ENCODE measurements at regions not wholly inside any gene's neighbourhood (a gene's known extent, or its start where the extent isn't known, plus 50 kb on each side); places are given as distances from the start of the nearest gene placed in this dataset.

- Mint-ChIP-seq H3K36me3 (no peaks in the 10 kb centered on the region), H3K9me3 (peaks cover 0 to 6% (median 0%) of the 10 kb centered on the region in 11 donors), H3K27ac (no peak overlapping the region), H3K4me1 (peaks cover 0 to 2% (median 0%) of the 10 kb centered on the region in 7 donors), H3K4me3 (no peak overlapping the region), H3K27me3 (peaks cover 0 to 14% (median 3%) of the 10 kb centered on the region in 5 donors)
- ChIA-PET POLR2A (no interaction called here), CTCF (no interaction called here)
- H3K27me3 ChIP-seq (ENCODE audit: control insufficient read depth in 2 of 2, insufficient read depth in 2 of 2, low read length in 2 of 2) = no peaks in the 10 kb centered on the region
- no peak overlapping the region for H3K27ac ChIP-seq (ENCODE audit: low read depth, low read length)
- no peaks in the 10 kb centered on the region for H3K4me1 ChIP-seq (ENCODE audit: control insufficient read depth in 2 of 2, insufficient read depth in 2 of 2, low read length in 2 of 2)
- DNase-seq (no peak), ATAC-seq (no peak)
- no peak overlapping the region for H3K4me3 ChIP-seq (ENCODE audit: low read length)
- no peaks in the 10 kb centered on the region for H3K9me3 ChIP-seq (ENCODE audit: control insufficient read depth in 2 of 3, low read length in 3 of 3)
- no peaks in the 10 kb centered on the region for H3K36me3 ChIP-seq (ENCODE audit: control insufficient read depth in 2 of 3, insufficient read depth in 3 of 3, low read length in 3 of 3)
- intact Hi-C loops (cut with micrococcal nuclease) = no loop called here
These were observed 58.7 kb upstream of the KIRREL3 start for GRCh38 chr11:127059286-127059685.

GRCh38 chr11:127058524-127058923 lies 58.0 kb upstream of the KIRREL3 start:
- peaks cover 0 to 6% (median 0%) of the 10 kb centered on the region in 11 donors for H3K9me3 Mint-ChIP-seq
- CTCF ChIA-PET = no interaction called here
- Histone ChIP-seq H3K4me1 (ENCODE audit: control insufficient read depth in 2 of 2, insufficient read depth in 2 of 2, low read length in 2 of 2) (no peaks in the 10 kb centered on the region), H3K4me3 (ENCODE audit: low read length) (no peak overlapping the region), H3K36me3 (ENCODE audit: control insufficient read depth in 2 of 3, insufficient read depth in 3 of 3, low read length in 3 of 3) (no peaks in the 10 kb centered on the region), H3K27ac (ENCODE audit: low read depth, low read length) (no peak overlapping the region), H3K27me3 (ENCODE audit: control insufficient read depth in 2 of 2, insufficient read depth in 2 of 2, low read length in 2 of 2) (no peaks in the 10 kb centered on the region), H3K9me3 (ENCODE audit: control insufficient read depth in 2 of 3, low read length in 3 of 3) (no peaks in the 10 kb centered on the region)
- no peak for ATAC-seq
- POLR2A ChIA-PET = no interaction called here
- no peak overlapping the region for H3K4me3 Mint-ChIP-seq
- H3K27ac Mint-ChIP-seq = no peak overlapping the region
- intact Hi-C loops (cut with micrococcal nuclease) = no loop called here
- peaks cover 0 to 2% (median 0%) of the 10 kb centered on the region in 7 donors for H3K4me1 Mint-ChIP-seq
- DNase-seq = no peak
- H3K36me3 Mint-ChIP-seq = no peaks in the 10 kb centered on the region
- H3K27me3 Mint-ChIP-seq = peaks cover 0 to 14% (median 3%) of the 10 kb centered on the region in 5 donors

- intact Hi-C loops (cut with micrococcal nuclease) = no loop called here
These were observed 56.6 kb upstream of the KIRREL3 start for GRCh38 chr11:127057126-127057525.

GRCh38 chr11:127056338-127056971 lies 55.9 kb upstream of the KIRREL3 start:
- CTCF ChIA-PET = no interaction called here
- no peak overlapping the region for H3K27ac Mint-ChIP-seq
- intact Hi-C loops (cut with micrococcal nuclease) = no loop called here

More at GRCh38 chr11:127057126-127057525, 56.6 kb upstream of the KIRREL3 start:
- Histone ChIP-seq H3K27me3 (ENCODE audit: control insufficient read depth in 2 of 2, insufficient read depth in 2 of 2, low read length in 2 of 2) (no peaks in the 10 kb centered on the region), H3K4me1 (ENCODE audit: control insufficient read depth in 2 of 2, insufficient read depth in 2 of 2, low read length in 2 of 2) (no peaks in the 10 kb centered on the region), H3K9me3 (ENCODE audit: control insufficient read depth in 2 of 3, low read length in 3 of 3) (no peaks in the 10 kb centered on the region), H3K4me3 (ENCODE audit: low read length) (no peak overlapping the region), H3K27ac (ENCODE audit: low read depth, low read length) (no peak overlapping the region), H3K36me3 (ENCODE audit: control insufficient read depth in 2 of 3, insufficient read depth in 3 of 3, low read length in 3 of 3) (no peaks in the 10 kb centered on the region)
- no peaks in the 10 kb centered on the region for H3K36me3 Mint-ChIP-seq
- ATAC-seq (no peak), DNase-seq (no peak)
- ChIA-PET CTCF (no interaction called here), POLR2A (no interaction called here)
- H3K4me3 Mint-ChIP-seq = no peak overlapping the region
- H3K27ac Mint-ChIP-seq = no peak overlapping the region
- peaks cover 0 to 6% (median 0%) of the 10 kb centered on the region in 11 donors for H3K9me3 Mint-ChIP-seq
- peaks cover 0 to 3% (median 0%) of the 10 kb centered on the region in 7 donors for H3K4me1 Mint-ChIP-seq
- H3K27me3 Mint-ChIP-seq = peaks cover 0 to 13% (median 4%) of the 10 kb centered on the region in 5 donors

GRCh38 chr11:127055236-127055635 lies 54.7 kb upstream of the KIRREL3 start:
- Mint-ChIP-seq H3K4me1 (peaks cover 0 to 3% (median 0%) of the 10 kb centered on the region in 7 donors), H3K9me3 (peaks cover 0 to 6% (median 0%) of the 10 kb centered on the region in 11 donors), H3K36me3 (no peaks in the 10 kb centered on the region), H3K27ac (no peak overlapping the region), H3K27me3 (peaks cover 0 to 9% (median 4%) of the 10 kb centered on the region in 5 donors), H3K4me3 (no peak overlapping the region)
- H3K9me3 ChIP-seq (ENCODE audit: control insufficient read depth in 2 of 3, low read length in 3 of 3) = no peaks in the 10 kb centered on the region
- CTCF ChIA-PET = no interaction called here
- DNase-seq (no peak), ATAC-seq (no peak)
- no peaks in the 10 kb centered on the region for H3K27me3 ChIP-seq (ENCODE audit: control insufficient read depth in 2 of 2, insufficient read depth in 2 of 2, low read length in 2 of 2)
- H3K4me3 ChIP-seq (ENCODE audit: low read length) = no peak overlapping the region
- no peaks in the 10 kb centered on the region for H3K36me3 ChIP-seq (ENCODE audit: control insufficient read depth in 2 of 3, insufficient read depth in 3 of 3, low read length in 3 of 3)
- H3K4me1 ChIP-seq (ENCODE audit: control insufficient read depth in 2 of 2, insufficient read depth in 2 of 2, low read length in 2 of 2) = no peaks in the 10 kb centered on the region
- no peak overlapping the region for H3K27ac ChIP-seq (ENCODE audit: low read depth, low read length)
- POLR2A ChIA-PET = no interaction called here
- intact Hi-C loops (cut with micrococcal nuclease) = no loop called here

More at GRCh38 chr11:127056338-127056971, 55.9 kb upstream of the KIRREL3 start:
- H3K4me1 Mint-ChIP-seq = peaks cover 0 to 3% (median 0%) of the 10 kb centered on the region in 7 donors
- POLR2A ChIA-PET = no interaction called here
- H3K9me3 ChIP-seq (ENCODE audit: control insufficient read depth in 2 of 3, low read length in 3 of 3) = no peaks in the 10 kb centered on the region
- no peak overlapping the region for H3K4me3 Mint-ChIP-seq
- H3K27me3 Mint-ChIP-seq = peaks cover 0 to 10% (median 4%) of the 10 kb centered on the region in 5 donors
- H3K4me3 ChIP-seq (ENCODE audit: low read length) = no peak overlapping the region
- H3K9me3 Mint-ChIP-seq = peaks cover 0 to 6% (median 0%) of the 10 kb centered on the region in 11 donors
- H3K36me3 Mint-ChIP-seq = no peaks in the 10 kb centered on the region
- no peaks in the 10 kb centered on the region for H3K36me3 ChIP-seq (ENCODE audit: control insufficient read depth in 2 of 3, insufficient read depth in 3 of 3, low read length in 3 of 3)
- DNase-seq (no peak), ATAC-seq (no peak)
- H3K4me1 ChIP-seq (ENCODE audit: control insufficient read depth in 2 of 2, insufficient read depth in 2 of 2, low read length in 2 of 2) = no peaks in the 10 kb centered on the region
- no peak overlapping the region for H3K27ac ChIP-seq (ENCODE audit: low read depth, low read length)
- H3K27me3 ChIP-seq (ENCODE audit: control insufficient read depth in 2 of 2, insufficient read depth in 2 of 2, low read length in 2 of 2) = no peaks in the 10 kb centered on the region

GRCh38 chr11:127054153-127054552 lies 53.6 kb upstream of the KIRREL3 start:
- H3K4me3 ChIP-seq (ENCODE audit: low read length) = no peak overlapping the region
- ChIA-PET POLR2A (no interaction called here), CTCF (no interaction called here)
- H3K4me1 Mint-ChIP-seq = peaks cover 0 to 3% (median 0%) of the 10 kb centered on the region in 7 donors
- H3K27ac Mint-ChIP-seq = no peak overlapping the region
- no peak for DNase-seq
- no peaks in the 10 kb centered on the region for H3K36me3 ChIP-seq (ENCODE audit: control insufficient read depth in 2 of 3, insufficient read depth in 3 of 3, low read length in 3 of 3)
- no peak overlapping the region for H3K4me3 Mint-ChIP-seq
- peaks cover 0 to 6% (median 0%) of the 10 kb centered on the region in 11 donors for H3K9me3 Mint-ChIP-seq
- ATAC-seq = no peak
- no peaks in the 10 kb centered on the region for H3K9me3 ChIP-seq (ENCODE audit: control insufficient read depth in 2 of 3, low read length in 3 of 3)
- H3K27ac ChIP-seq (ENCODE audit: low read depth, low read length) = no peak overlapping the region
- intact Hi-C loops (cut with micrococcal nuclease) = no loop called here
- no peaks in the 10 kb centered on the region for H3K27me3 ChIP-seq (ENCODE audit: control insufficient read depth in 2 of 2, insufficient read depth in 2 of 2, low read length in 2 of 2)
- H3K27me3 Mint-ChIP-seq = peaks cover 0 to 13% (median 4%) of the 10 kb centered on the region in 5 donors
- H3K36me3 Mint-ChIP-seq = no peaks in the 10 kb centered on the region
- H3K4me1 ChIP-seq (ENCODE audit: control insufficient read depth in 2 of 2, insufficient read depth in 2 of 2, low read length in 2 of 2) = no peaks in the 10 kb centered on the region

- H3K4me1 Mint-ChIP-seq = peaks cover 0 to 3% (median 0%) of the 10 kb centered on the region in 7 donors
- CTCF ChIA-PET = no interaction called here
- Histone ChIP-seq H3K4me3 (ENCODE audit: low read length) (no peak overlapping the region), H3K9me3 (ENCODE audit: control insufficient read depth in 2 of 3, low read length in 3 of 3) (no peaks in the 10 kb centered on the region), H3K27me3 (ENCODE audit: control insufficient read depth in 2 of 2, insufficient read depth in 2 of 2, low read length in 2 of 2) (no peaks in the 10 kb centered on the region), H3K4me1 (ENCODE audit: control insufficient read depth in 2 of 2, insufficient read depth in 2 of 2, low read length in 2 of 2) (no peaks in the 10 kb centered on the region), H3K27ac (ENCODE audit: low read depth, low read length) (no peak overlapping the region), H3K36me3 (ENCODE audit: control insufficient read depth in 2 of 3, insufficient read depth in 3 of 3, low read length in 3 of 3) (no peaks in the 10 kb centered on the region)
- peaks cover 0 to 5% (median 0%) of the 10 kb centered on the region in 11 donors for H3K9me3 Mint-ChIP-seq
- intact Hi-C loops (cut with micrococcal nuclease) = no loop called here
- DNase-seq (no peak), ATAC-seq (no peak)
- H3K36me3 Mint-ChIP-seq = no peaks in the 10 kb centered on the region
- no peak overlapping the region for H3K4me3 Mint-ChIP-seq
- H3K27me3 Mint-ChIP-seq = peaks cover 0 to 15% (median 3%) of the 10 kb centered on the region in 5 donors
- no peak overlapping the region for H3K27ac Mint-ChIP-seq
- POLR2A ChIA-PET = no interaction called here
These were observed 51.8 kb upstream of the KIRREL3 start for GRCh38 chr11:127052404-127052803.

Measured in naive thymus-derived CD4-positive, alpha-beta T cell (primary cell).